ENCODE measurements at regions not wholly inside any gene's neighbourhood (a gene's known extent, or its start where the extent isn't known, plus 50 kb on each side); places are given as distances from the start of the nearest gene placed in this dataset.

DNA sequence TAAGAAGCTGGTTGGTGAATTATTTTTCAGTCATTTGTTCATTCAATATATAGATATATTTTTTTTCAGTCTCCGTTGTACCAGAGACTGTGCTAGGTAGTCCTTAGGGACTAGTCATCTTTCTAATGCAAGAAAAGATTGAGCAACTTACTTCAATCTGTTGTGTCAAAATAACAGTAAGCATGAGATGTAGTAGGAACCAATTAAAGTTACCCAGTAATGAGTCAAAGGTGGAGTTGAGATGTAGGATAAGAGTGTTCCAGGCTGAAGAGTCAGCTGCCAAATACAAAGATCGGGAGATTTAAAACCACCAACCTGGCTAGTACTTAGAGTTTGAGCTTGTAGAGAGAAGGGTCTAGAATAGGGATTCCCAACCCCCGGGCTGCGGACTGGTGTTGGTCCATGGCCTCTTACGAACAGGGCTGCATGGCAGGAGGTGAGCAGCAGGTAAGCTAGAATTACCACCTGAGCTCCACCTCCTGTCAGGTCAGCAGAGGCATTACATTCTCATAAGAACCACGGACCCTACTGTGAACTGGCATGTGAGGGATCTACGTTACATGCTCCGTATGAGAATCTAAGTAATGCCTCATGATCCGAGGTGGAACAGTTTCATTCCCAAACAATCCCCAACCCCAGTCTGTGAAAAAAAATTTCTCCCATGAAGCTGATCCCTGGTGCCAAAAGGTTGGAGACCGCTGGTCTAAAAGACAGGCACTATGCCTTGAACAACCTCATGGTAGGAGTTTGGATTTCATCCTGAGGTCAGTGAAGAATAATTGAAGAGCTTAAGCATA is 1241.5 kb upstream of the WWC1 start:
- H3K4me3 ChIP-seq (ENCODE audit: low read depth, low read length) = no peak overlapping the region
- no peak for TF ChIP-seq CTCF (IDR thresholded peaks at IDR 0.05; ENCODE audit: low read depth, low read length, missing control alignments)
- no peak for DNase-seq (ENCODE audit: low read depth)

DNA sequence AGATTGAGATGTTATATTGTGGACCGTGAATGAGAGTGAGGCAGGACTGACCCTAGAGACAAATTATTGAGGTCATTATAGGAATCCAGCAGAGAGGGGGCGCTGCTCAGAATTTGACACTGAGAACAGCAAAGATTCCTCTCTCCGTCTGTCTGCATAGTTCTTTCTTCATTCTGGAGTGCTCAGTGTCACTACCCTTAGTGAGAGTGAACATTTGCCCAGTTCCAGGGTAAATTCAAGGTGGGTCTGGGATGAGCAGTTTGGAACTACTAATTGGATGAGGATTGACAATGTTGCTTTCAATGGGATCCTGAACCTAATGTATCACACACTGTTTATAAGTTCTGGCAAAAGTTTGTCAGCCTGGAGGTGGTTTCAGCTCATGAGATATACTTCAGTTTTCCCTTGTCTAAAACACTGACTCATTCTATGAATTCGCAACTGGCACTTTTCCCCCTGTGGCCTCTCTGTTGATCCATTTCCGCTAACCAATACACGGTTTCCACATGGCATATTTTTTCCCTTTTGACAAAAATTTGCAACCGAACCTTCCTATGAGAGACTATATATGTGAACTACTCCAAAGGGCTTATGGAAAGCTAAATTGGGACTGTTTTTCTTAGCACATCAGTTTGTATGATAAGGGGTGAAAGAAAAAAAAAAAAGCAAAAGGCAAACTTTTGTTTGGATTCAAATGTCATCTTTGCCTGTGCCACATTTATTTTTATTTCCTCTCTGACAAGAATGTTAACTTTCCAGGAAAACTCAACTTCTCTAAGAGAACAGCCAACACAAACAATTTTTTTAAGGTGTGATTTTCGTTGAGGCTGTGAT is 1240.7 kb upstream of the WWC1 start:
- H3K4me3 ChIP-seq (ENCODE audit: low read depth, low read length) = no peak overlapping the region
- TF ChIP-seq CTCF (IDR thresholded peaks at IDR 0.05; ENCODE audit: low read depth, low read length, missing control alignments) = no peak
- DNase-seq (ENCODE audit: low read depth) = no peak

DNA sequence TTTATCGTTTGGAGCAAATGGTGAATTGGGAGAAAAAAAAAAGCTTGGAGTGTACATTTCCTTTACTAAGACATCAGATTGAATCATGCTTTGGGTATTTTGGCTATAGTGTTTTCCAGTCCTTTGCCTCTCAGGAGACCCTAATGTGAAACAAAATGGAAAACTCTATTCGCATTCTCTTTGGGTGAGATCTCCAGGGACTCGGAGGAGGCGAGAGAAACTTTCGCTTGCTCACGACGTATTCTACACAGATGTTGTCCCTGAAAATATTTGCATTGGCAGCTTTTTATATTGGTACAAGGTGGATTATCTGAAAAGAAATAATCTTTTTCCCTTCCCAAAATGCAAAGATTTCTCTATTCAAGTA is 1240.1 kb upstream of the WWC1 start:
- no peak for TF ChIP-seq CTCF (IDR thresholded peaks at IDR 0.05; ENCODE audit: low read depth, low read length, missing control alignments)
- no peak for DNase-seq (ENCODE audit: low read depth)
- H3K4me3 ChIP-seq (ENCODE audit: low read depth, low read length) = no peak overlapping the region

DNA sequence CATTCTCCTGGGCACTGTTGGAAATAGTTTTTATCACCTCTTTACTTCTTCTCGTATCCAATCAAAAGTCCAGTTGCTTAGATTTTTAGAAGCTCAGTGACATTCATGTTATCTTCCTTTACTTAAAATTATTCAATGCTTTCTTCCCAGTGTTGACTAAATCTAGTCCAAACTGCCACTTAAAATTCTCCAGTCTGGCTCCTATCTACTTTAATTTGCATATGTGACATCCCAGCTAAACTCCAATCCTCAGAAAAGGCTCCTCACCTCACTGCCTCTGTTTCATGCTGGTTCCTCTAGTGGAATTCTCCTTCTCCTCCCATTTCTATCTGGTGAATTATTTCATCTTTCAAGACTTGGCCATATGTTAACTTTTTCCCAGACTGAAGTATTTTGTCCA is 1238.7 kb upstream of the WWC1 start:
- no peak overlapping the region for H3K4me3 ChIP-seq (ENCODE audit: low read depth, low read length)
- TF ChIP-seq CTCF (IDR thresholded peaks at IDR 0.05; ENCODE audit: low read depth, low read length, missing control alignments) = no peak

GRCh38 chr5:167057665-167058064 is 1233.8 kb upstream of the WWC1 start:
- no peak for DNase-seq (ENCODE audit: low read depth)
- TF ChIP-seq CTCF (IDR thresholded peaks at IDR 0.05; ENCODE audit: low read depth, low read length, missing control alignments) = no peak
- no peak overlapping the region for H3K4me3 ChIP-seq (ENCODE audit: low read depth, low read length)

More for the DNA sequence above, 1238.7 kb upstream of the WWC1 start:
- DNase-seq (ENCODE audit: low read depth) = no peak

GRCh38 chr5:167061695-167062094 is 1229.8 kb upstream of the WWC1 start:
- no peak overlapping the region for H3K4me3 ChIP-seq (ENCODE audit: low read depth, low read length)
- DNase-seq (ENCODE audit: low read depth) = no peak
- no peak for TF ChIP-seq CTCF (IDR thresholded peaks at IDR 0.05; ENCODE audit: low read depth, low read length, missing control alignments)

Data from GM12864 (cell line).